Adrenal gland (tissue), 5 donors: ENCODE measurements at regions not wholly inside any gene's neighbourhood (a gene's known extent, or its start where the extent isn't known, plus 50 kb on each side); places are given as distances from the start of the nearest gene placed in this dataset.

Experiments
- POLR2A ChIP-seq, 2 donors: fragments of 450-650 bp; IDR thresholded peaks; one replicate each; pipeline ENCODE4 v1.6.1; 2017; ENCODE audit warnings: antibody characterized with exemption in 2 of 2, mild to moderate bottlenecking in 2 of 2, moderate library complexity in 1 of 2
- TF ChIP-seq, protein P1 (sequence below), 6 experiments: fragments of 450-650 bp in 4 of 6; fragments of 200-600 bp in 2 of 6; sonication (generic) in 1 of 6; IDR thresholded peaks; 1 replicate in 5 of 6; 2 replicates in 1 of 6; pipeline versions ENCODE4 v1.5.1 to v1.8.0; 2016 to 2021; ENCODE audit warnings: antibody characterized with exemption in 6 of 6, mild to moderate bottlenecking in 2 of 6, moderate library complexity in 1 of 6
- donor health status: DM: no; HTN: no; CAD: no.

GRCh38 chr9:87267251-87268070 is 230.2 kb upstream of the DAPK1 start:
- TF ChIP-seq, protein P1, sequence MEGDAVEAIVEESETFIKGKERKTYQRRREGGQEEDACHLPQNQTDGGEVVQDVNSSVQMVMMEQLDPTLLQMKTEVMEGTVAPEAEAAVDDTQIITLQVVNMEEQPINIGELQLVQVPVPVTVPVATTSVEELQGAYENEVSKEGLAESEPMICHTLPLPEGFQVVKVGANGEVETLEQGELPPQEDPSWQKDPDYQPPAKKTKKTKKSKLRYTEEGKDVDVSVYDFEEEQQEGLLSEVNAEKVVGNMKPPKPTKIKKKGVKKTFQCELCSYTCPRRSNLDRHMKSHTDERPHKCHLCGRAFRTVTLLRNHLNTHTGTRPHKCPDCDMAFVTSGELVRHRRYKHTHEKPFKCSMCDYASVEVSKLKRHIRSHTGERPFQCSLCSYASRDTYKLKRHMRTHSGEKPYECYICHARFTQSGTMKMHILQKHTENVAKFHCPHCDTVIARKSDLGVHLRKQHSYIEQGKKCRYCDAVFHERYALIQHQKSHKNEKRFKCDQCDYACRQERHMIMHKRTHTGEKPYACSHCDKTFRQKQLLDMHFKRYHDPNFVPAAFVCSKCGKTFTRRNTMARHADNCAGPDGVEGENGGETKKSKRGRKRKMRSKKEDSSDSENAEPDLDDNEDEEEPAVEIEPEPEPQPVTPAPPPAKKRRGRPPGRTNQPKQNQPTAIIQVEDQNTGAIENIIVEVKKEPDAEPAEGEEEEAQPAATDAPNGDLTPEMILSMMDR (IDR thresholded peaks at IDR 0.05), result no peak
- TF ChIP-seq POLR2A (IDR thresholded peaks at IDR 0.05), result no peak
